ENCODE measurements at regions not wholly inside any gene's neighbourhood (a gene's known extent, or its start where the extent isn't known, plus 50 kb on each side); places are given as distances from the start of the nearest gene placed in this dataset.

GRCh38 chr10:9209105-9209798 lies 1154.8 kb downstream of the GATA3 start:
- H3K36me3 ChIP-seq: no peaks in the 10 kb centered on the region
- H3K9me3 ChIP-seq: no peaks in the 10 kb centered on the region
- H3K4me3 ChIP-seq: no peak overlapping the region
- DNase-seq: peak; percentile 46
- H3K27me3 ChIP-seq: no peaks in the 10 kb centered on the region

DNA sequence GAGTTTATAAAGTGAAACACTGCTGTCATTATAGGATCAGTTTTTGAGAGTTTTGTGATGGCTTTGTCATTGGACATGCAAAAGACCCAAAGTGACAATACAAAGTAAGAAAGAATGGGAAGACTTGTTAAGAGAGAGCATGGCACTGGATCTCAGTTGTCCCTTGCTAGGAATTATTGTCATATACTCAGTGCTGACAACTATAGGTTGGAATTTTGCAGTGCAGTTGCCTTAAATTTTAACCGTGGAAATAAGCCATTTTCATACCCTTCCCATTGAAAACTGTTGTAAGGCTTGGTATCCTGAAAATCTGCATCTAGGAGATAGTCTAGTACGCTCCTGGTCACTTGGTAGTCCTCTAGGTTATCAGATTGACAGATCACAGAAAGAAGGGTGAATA lies 1156.7 kb downstream of the GATA3 start:
- no peaks in the 10 kb centered on the region for H3K9me3 ChIP-seq
- H3K36me3 ChIP-seq: no peaks in the 10 kb centered on the region
- H3K4me3 ChIP-seq: no peak overlapping the region
- no peaks in the 10 kb centered on the region for H3K27me3 ChIP-seq
- DNase-seq: no peak

- Histone ChIP-seq H3K9me3 (no peaks in the 10 kb centered on the region), H3K36me3 (no peaks in the 10 kb centered on the region)
- no peak for DNase-seq
Measured at GRCh38 chr10:9214618-9215017, 1160.1 kb downstream of the GATA3 start.

DNA sequence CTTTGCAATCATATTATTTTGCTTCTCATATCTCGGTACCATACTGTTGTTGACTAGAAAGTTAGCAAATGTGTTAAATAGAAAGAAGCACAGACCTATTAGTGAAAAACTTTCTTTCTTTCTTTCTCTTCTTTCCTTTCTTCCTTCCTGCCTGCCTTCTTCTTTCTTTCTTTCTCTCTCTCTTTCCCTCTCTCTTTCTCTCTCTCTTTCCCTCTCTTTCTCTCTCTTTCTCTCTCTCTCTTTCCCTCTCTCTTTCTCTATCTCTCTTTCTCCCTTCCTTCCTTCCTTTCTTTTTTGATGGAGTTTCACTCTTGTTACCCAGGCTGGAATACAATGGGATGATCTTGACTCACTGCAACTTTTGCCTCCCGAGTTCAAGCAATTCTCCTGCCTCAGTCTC lies 1160.6 kb downstream of the GATA3 start:
- Histone ChIP-seq H3K36me3 (no peaks in the 10 kb centered on the region), H3K4me3 (no peak overlapping the region), H3K9me3 (no peaks in the 10 kb centered on the region), H3K27me3 (no peaks in the 10 kb centered on the region)
- DNase-seq: no peak

More at GRCh38 chr10:9214618-9215017, 1160.1 kb downstream of the GATA3 start:
- Histone ChIP-seq H3K27me3 (no peaks in the 10 kb centered on the region), H3K4me3 (no peak overlapping the region)

- no peak for DNase-seq
- Histone ChIP-seq H3K4me3 (no peak overlapping the region), H3K9me3 (no peaks in the 10 kb centered on the region), H3K36me3 (no peaks in the 10 kb centered on the region), H3K27me3 (no peaks in the 10 kb centered on the region)
Measured at GRCh38 chr10:9219860-9220259, 1165.4 kb downstream of the GATA3 start.

- H3K27me3 ChIP-seq: no peaks in the 10 kb centered on the region
- H3K9me3 ChIP-seq: no peaks in the 10 kb centered on the region
- H3K36me3 ChIP-seq: no peaks in the 10 kb centered on the region
- no peak overlapping the region for H3K4me3 ChIP-seq
- peak; percentile 20 for DNase-seq
Measured at GRCh38 chr10:9222917-9223316, 1168.4 kb downstream of the GATA3 start.

DNA sequence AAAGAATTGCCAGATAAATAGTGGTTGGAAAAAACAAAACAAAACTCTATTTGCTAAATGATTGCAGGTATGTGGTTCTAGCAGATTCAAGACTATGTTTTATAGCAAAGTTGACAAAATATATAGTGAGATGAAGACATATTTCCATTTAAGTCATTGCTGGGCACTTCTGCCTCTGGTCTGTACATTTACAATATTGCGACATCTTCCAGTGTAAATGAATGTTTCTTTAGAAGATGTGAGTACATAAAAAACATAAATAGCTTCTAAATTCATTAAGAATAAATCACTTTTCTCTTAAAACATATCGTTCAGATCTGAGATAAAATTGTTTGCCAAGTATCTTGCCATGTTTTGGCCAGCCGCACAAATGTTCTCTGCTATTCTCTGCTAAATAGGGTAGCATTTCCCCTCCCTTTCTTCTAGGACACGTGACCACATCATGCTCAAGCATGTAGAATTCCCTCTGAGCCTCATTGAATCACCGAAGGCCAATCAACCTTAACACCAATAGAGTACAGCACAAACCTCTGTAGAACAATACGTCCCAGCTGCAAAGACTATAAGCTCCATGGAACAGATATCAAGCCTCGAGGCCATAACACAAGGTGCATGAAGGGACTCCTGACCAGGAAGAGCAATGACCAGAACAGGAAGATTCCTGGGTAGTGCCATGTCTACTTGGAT lies 1173.3 kb downstream of the GATA3 start:
- no peaks in the 10 kb centered on the region for H3K9me3 ChIP-seq
- no peak for DNase-seq
- no peaks in the 10 kb centered on the region for H3K27me3 ChIP-seq
- no peaks in the 10 kb centered on the region for H3K36me3 ChIP-seq
- no peak overlapping the region for H3K4me3 ChIP-seq

- H3K36me3 ChIP-seq: no peaks in the 10 kb centered on the region
- no peak overlapping the region for H3K4me3 ChIP-seq
- DNase-seq: peak; percentile 35
- no peaks in the 10 kb centered on the region for H3K27me3 ChIP-seq
- no peaks in the 10 kb centered on the region for H3K9me3 ChIP-seq
Measured at GRCh38 chr10:9228771-9229170, 1174.3 kb downstream of the GATA3 start.

GRCh38 chr10:9229702-9230244 lies 1175.3 kb downstream of the GATA3 start:
- Histone ChIP-seq H3K36me3 (no peaks in the 10 kb centered on the region), H3K4me3 (peak overlapping the region; percentile 21), H3K9me3 (no peaks in the 10 kb centered on the region), H3K27me3 (no peaks in the 10 kb centered on the region)
- no peak for DNase-seq

GRCh38 chr10:9230625-9231024 lies 1176.1 kb downstream of the GATA3 start:
- no peak for DNase-seq
- H3K36me3 ChIP-seq: no peaks in the 10 kb centered on the region
- no peak overlapping the region for H3K4me3 ChIP-seq
- no peaks in the 10 kb centered on the region for H3K9me3 ChIP-seq
- H3K27me3 ChIP-seq: no peaks in the 10 kb centered on the region

GRCh38 chr10:9234191-9234590 lies 1179.7 kb downstream of the GATA3 start:
- H3K36me3 ChIP-seq: no peaks in the 10 kb centered on the region
- no peaks in the 10 kb centered on the region for H3K9me3 ChIP-seq
- H3K4me3 ChIP-seq: no peak overlapping the region
- no peak for DNase-seq
- H3K27me3 ChIP-seq: no peaks in the 10 kb centered on the region

DNA sequence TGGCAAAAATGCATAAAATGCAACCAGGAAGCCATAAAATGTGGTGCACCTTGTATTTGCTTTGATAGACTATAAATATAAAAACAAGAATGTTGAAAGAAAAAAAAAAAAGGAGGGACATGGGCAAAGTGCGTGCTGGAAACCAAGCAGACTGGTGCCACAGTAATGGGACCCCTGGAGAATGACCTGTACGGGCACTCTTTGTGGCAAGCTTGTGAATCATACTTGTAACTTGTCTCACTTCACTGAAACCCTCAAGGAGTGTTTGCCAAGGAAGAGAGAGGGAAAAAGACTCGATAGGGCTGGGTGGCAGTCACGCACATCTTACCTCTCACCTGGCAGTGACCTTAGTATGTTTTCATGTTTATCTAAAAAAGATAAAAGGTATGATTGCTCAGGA lies 1183.6 kb downstream of the GATA3 start:
- DNase-seq: no peak
- Histone ChIP-seq H3K4me3 (no peak overlapping the region), H3K27me3 (no peaks in the 10 kb centered on the region), H3K36me3 (no peaks in the 10 kb centered on the region), H3K9me3 (no peaks in the 10 kb centered on the region)

DNA sequence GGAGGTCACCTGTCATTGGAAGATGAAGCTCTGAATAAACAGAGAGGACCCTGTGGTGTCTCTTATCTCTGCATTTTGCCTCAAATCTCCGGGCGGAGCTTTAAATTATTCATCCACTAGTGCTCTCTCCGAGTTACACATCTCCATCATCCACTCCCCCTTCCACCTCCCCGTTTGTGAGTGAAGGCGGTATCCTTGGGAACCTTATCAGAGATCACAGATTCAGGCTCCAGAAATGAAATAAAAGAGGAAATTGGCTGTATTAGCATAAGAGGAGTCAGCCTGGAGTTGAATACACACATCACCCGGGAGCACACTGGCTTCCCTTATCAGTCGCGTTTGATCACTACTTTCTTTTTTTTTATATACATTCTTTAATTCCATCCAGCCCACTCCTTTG lies 1184.8 kb downstream of the GATA3 start:
- no peaks in the 10 kb centered on the region for H3K9me3 ChIP-seq
- no peak overlapping the region for H3K4me3 ChIP-seq
- no peak for DNase-seq
- H3K27me3 ChIP-seq: no peaks in the 10 kb centered on the region
- no peaks in the 10 kb centered on the region for H3K36me3 ChIP-seq

DNA sequence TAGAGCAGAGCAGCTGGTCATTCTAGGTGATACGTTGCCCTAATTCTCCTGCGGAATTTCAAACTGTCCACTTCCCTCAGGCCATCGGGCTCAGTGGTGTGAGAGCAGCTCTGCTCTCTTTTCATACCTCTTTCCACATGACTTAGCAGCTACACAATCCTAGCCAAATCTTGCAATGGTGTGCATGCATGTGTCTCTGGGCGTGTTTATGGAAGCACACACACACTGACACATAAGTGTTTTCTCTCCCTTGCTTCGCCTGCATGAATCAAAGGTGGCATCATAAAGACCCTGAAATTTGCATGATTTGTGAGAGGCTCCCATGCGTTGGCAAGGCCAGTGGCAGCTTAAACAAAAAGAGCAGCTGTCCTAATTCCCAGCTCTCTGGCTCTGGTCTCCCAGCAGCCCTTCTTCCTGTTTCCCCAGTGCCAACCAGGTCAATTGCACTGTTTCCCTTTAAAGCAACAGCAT lies 1189.5 kb downstream of the GATA3 start:
- no peak overlapping the region for H3K4me3 ChIP-seq
- H3K9me3 ChIP-seq: no peaks in the 10 kb centered on the region; the same call in 1 of the 2 replicates
- no peak for DNase-seq
- H3K36me3 ChIP-seq: no peaks in the 10 kb centered on the region
- no peaks in the 10 kb centered on the region for H3K27me3 ChIP-seq

DNA sequence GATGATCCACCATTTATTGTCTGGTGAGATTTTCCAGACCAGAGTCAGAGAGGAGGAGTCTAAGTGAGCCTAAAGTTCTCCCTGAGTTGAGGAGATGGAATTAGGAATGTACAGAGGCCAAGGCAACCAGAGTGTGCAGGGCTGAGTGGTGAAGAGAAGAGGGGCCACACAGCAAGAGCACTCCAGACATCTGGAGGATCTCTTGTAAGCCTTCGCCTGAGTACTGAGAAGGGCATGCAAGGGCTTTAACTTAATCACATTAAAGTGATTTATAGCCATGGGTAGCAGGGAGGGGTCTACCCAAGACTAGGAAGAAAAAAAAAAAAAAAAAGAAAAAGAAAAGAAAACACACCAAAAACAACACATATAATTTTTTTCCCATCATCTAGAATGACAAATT lies 1190.4 kb downstream of the GATA3 start:
- DNase-seq: no peak
- H3K27me3 ChIP-seq: no peaks in the 10 kb centered on the region
- H3K9me3 ChIP-seq: peaks cover under 1% of the 10 kb centered on the region
- no peaks in the 10 kb centered on the region for H3K36me3 ChIP-seq
- no peak overlapping the region for H3K4me3 ChIP-seq

GRCh38 chr10:9253121-9253520 lies 1198.6 kb downstream of the GATA3 start:
- H3K9me3 ChIP-seq: peaks cover 4% of the 10 kb centered on the region; the same call in 1 of the 2 replicates
- H3K27me3 ChIP-seq: no peaks in the 10 kb centered on the region
- H3K36me3 ChIP-seq: no peaks in the 10 kb centered on the region
- no peak for DNase-seq
- H3K4me3 ChIP-seq: no peak overlapping the region

- DNase-seq: no peak
- Histone ChIP-seq H3K4me3 (no peak overlapping the region), H3K27me3 (no peaks in the 10 kb centered on the region), H3K36me3 (no peaks in the 10 kb centered on the region), H3K9me3 (peaks cover 4% of the 10 kb centered on the region; the same call in 1 of the 2 replicates)
Measured at GRCh38 chr10:9254353-9254752, 1199.9 kb downstream of the GATA3 start.

DNA sequence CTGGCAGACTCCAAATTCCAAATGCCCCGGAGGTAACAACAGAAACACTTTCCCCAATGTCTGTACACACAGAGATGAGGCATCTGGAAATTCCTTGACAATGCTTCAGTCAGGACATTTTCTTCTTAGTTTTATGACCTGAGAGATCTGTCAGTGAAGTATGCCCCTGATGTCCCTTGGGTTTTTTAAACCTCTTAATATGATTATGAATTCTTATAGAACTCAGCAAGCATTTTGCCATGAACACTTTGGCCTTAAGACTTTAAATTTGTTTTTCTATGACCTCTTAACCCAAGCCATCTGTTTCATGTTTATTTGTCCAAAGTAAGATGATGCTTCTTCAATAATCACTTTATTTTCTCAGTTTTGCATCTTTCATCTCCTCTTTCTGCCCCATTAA lies 1206.2 kb downstream of the GATA3 start:
- DNase-seq: no peak
- Histone ChIP-seq H3K4me3 (no peak overlapping the region), H3K27me3 (no peaks in the 10 kb centered on the region; the same call in 1 of the 2 replicates), H3K9me3 (no peaks in the 10 kb centered on the region), H3K36me3 (no peaks in the 10 kb centered on the region)
